CD4-positive, CD25-positive, alpha-beta regulatory T cell (primary cell): ENCODE measurements at regions not wholly inside any gene's neighbourhood (a gene's known extent, or its start where the extent isn't known, plus 50 kb on each side); places are given as distances from the start of the nearest gene placed in this dataset.
"Not testable (repeated sequence)": the region's sequence is repeated elsewhere in the genome, so short reads cannot be mapped to it uniquely, and the experiment has no call there.

Source experiments
- ATAC-seq, 2 donors: fragments of 150-1000 bp; cut with Tn5 transposase; one replicate each; pipeline ENCODE4 v1.10.0; 2021; ENCODE audit warnings: low read depth in 2 of 2, moderate number of reproducible peaks in 2 of 2, moderate library complexity in 1 of 2
- DNase-seq, 3 donors: peaks; one replicate each; pipeline versions ENCODE4 v3.0.0 to v3.0.0-alpha.2; 2012 to 2022; ENCODE audit warnings: mixed read lengths in 1 of 3
- H3K27ac ChIP-seq: one replicate; pipeline ENCODE4 v1.7.0; 2013; ENCODE audit warnings: mild to moderate bottlenecking, low read length; ENCODE audit not compliant: insufficient read depth, poor library complexity, severe bottlenecking
- H3K27me3 ChIP-seq: one replicate; pipeline ENCODE4 v1.7.0; 2013; ENCODE audit warnings: low read length; ENCODE audit not compliant: control insufficient read depth, insufficient read depth
- H3K36me3 ChIP-seq: one replicate; pipeline ENCODE4 v1.7.0; 2013; ENCODE audit warnings: mild to moderate bottlenecking, low read length, moderate library complexity; ENCODE audit not compliant: control insufficient read depth, insufficient read depth
- H3K4me1 ChIP-seq: 2 replicates; pipeline ENCODE4 v1.7.0; 2013; ENCODE audit warnings: mild to moderate bottlenecking, low read length; ENCODE audit not compliant: insufficient read depth, control insufficient read depth, poor library complexity, severe bottlenecking
- H3K4me3 ChIP-seq: one replicate; pipeline ENCODE4 v1.7.0; 2013; ENCODE audit warnings: low read depth, mild to moderate bottlenecking, low read length, moderate library complexity
- H3K9me3 ChIP-seq, 2 experiments: 1 replicate in 1 of 2; 2 replicates in 1 of 2; pipeline ENCODE4 v1.7.0; 2013; ENCODE audit warnings: low read length in 2 of 2, mild to moderate bottlenecking in 1 of 2, moderate library complexity in 1 of 2; ENCODE audit not compliant: control insufficient read depth in 2 of 2
- H3K27ac Mint-ChIP-seq, 3 donors: one replicate each; pipeline ENCODE4 v1.8.0; 2020 to 2022; ENCODE audit warnings: mild to moderate bottlenecking in 3 of 3, mixed read lengths in 3 of 3, moderate library complexity in 2 of 3
- H3K27me3 Mint-ChIP-seq: one replicate; pipeline ENCODE4 v1.8.0; 2022; ENCODE audit warnings: mild to moderate bottlenecking, mixed read lengths
- H3K36me3 Mint-ChIP-seq: one replicate; pipeline ENCODE4 v1.8.0; 2020; ENCODE audit warnings: mixed read lengths
- H3K4me1 Mint-ChIP-seq, 4 donors: one replicate each; pipeline ENCODE4 v1.8.0; 2020 to 2022; ENCODE audit warnings: mixed read lengths in 4 of 4, mild to moderate bottlenecking in 1 of 4
- H3K4me3 Mint-ChIP-seq, 4 donors: one replicate each; pipeline ENCODE4 v1.8.0; 2020 to 2022; ENCODE audit warnings: mild to moderate bottlenecking in 4 of 4, mixed read lengths in 4 of 4, moderate library complexity in 3 of 4
- H3K9me3 Mint-ChIP-seq, 7 donors: one replicate each; pipeline ENCODE4 v1.8.0; 2020 to 2022; ENCODE audit warnings: mixed read lengths in 7 of 7, mild to moderate bottlenecking in 3 of 7, moderate library complexity in 2 of 7

GRCh38 chr3:166713787-166714186, 666.3 kb downstream of the ZBBX start:
- Histone ChIP-seq H3K4me1 (no peaks in the 10 kb centered on the region), H3K4me3 (no peak overlapping the region), H3K27me3 (no peaks in the 10 kb centered on the region), H3K27ac (no peak overlapping the region), H3K9me3 (no peaks in the 10 kb centered on the region), H3K36me3 (no peaks in the 10 kb centered on the region)
- no peak overlapping the region for H3K27ac Mint-ChIP-seq
- no peaks in the 10 kb centered on the region for H3K36me3 Mint-ChIP-seq
- no peaks in the 10 kb centered on the region for H3K27me3 Mint-ChIP-seq
- DNase-seq (no peak), ATAC-seq (no peak)
- H3K4me3 Mint-ChIP-seq: no peak overlapping the region
- H3K9me3 Mint-ChIP-seq: peaks cover 1 to 20% (median 9%) of the 10 kb centered on the region in 7 donors
- H3K4me1 Mint-ChIP-seq: no peaks in the 10 kb centered on the region

- H3K27ac ChIP-seq: no peak overlapping the region
- H3K36me3 Mint-ChIP-seq: no peaks in the 10 kb centered on the region
- H3K36me3 ChIP-seq: no peaks in the 10 kb centered on the region
- no peaks in the 10 kb centered on the region for H3K4me1 Mint-ChIP-seq
- H3K27me3 Mint-ChIP-seq: no peaks in the 10 kb centered on the region
- H3K4me3 ChIP-seq: no peak overlapping the region
- DNase-seq: no peak
- no peaks in the 10 kb centered on the region for H3K9me3 ChIP-seq
- no peak overlapping the region for H3K27ac Mint-ChIP-seq
- no peaks in the 10 kb centered on the region for H3K27me3 ChIP-seq
- H3K4me3 Mint-ChIP-seq: no peak overlapping the region
- no peak for ATAC-seq
- peaks cover 0 to 6% (median 4%) of the 10 kb centered on the region in 7 donors for H3K9me3 Mint-ChIP-seq
- H3K4me1 ChIP-seq: no peaks in the 10 kb centered on the region
These were observed 674.0 kb downstream of the ZBBX start for GRCh38 chr3:166706094-166706493.

GRCh38 chr3:166697495-166697894, 682.6 kb downstream of the ZBBX start:
- Mint-ChIP-seq H3K27me3 (no peaks in the 10 kb centered on the region), H3K36me3 (no peaks in the 10 kb centered on the region), H3K27ac (no peak overlapping the region), H3K4me1 (no peaks in the 10 kb centered on the region), H3K9me3 (peaks cover 0 to 12% (median 6%) of the 10 kb centered on the region in 7 donors), H3K4me3 (no peak overlapping the region)
- ATAC-seq (no peak), DNase-seq (no peak)
- H3K36me3 ChIP-seq: no peaks in the 10 kb centered on the region
- H3K27me3 ChIP-seq: no peaks in the 10 kb centered on the region
- no peak overlapping the region for H3K4me3 ChIP-seq
- H3K27ac ChIP-seq: no peak overlapping the region
- no peaks in the 10 kb centered on the region for H3K4me1 ChIP-seq
- no peaks in the 10 kb centered on the region for H3K9me3 ChIP-seq

- H3K4me3 ChIP-seq: no peak overlapping the region
- no peak overlapping the region for H3K27ac ChIP-seq
- Mint-ChIP-seq H3K4me3 (no peak overlapping the region), H3K27me3 (no peaks in the 10 kb centered on the region), H3K9me3 (peaks cover 0 to 12% (median 6%) of the 10 kb centered on the region in 7 donors), H3K27ac (no peak overlapping the region), H3K36me3 (no peaks in the 10 kb centered on the region), H3K4me1 (no peaks in the 10 kb centered on the region)
- no peaks in the 10 kb centered on the region for H3K4me1 ChIP-seq
- no peaks in the 10 kb centered on the region for H3K36me3 ChIP-seq
- H3K27me3 ChIP-seq: no peaks in the 10 kb centered on the region
- DNase-seq (no peak), ATAC-seq (no peak)
- H3K9me3 ChIP-seq: no peaks in the 10 kb centered on the region
These were observed 684.0 kb downstream of the ZBBX start for GRCh38 chr3:166696103-166696502.

DNA sequence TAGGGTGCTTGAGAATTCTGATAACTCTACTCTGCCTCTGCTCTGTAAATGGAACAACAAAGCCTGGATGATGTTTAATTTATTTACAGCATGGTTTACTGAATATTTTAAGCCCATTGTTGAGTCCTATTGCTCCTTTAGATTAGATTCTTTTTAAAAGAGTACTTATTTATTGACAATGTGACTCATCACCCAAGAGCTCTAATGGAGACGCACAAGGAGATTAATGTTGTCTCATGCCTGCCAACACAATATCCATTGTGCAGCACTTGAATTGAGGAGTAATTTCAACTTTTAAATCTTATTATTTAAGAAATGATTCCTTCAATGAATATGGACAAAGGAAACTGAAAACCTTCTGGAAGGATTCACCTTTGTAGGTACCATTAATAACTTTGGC, 691.4 kb downstream of the ZBBX start:
- DNase-seq (no peak), ATAC-seq (no peak)
- Mint-ChIP-seq H3K36me3 (no peaks in the 10 kb centered on the region), H3K27ac (no peak overlapping the region), H3K4me3 (no peak overlapping the region), H3K4me1 (no peaks in the 10 kb centered on the region), H3K27me3 (no peaks in the 10 kb centered on the region), H3K9me3 (peaks cover 0 to 14% (median 5%) of the 10 kb centered on the region in 7 donors)
- Histone ChIP-seq H3K4me1 (no peaks in the 10 kb centered on the region), H3K4me3 (no peak overlapping the region), H3K9me3 (peaks cover 0 to 12% of the 10 kb centered on the region in 2 experiments), H3K36me3 (no peaks in the 10 kb centered on the region), H3K27ac (no peak overlapping the region), H3K27me3 (no peaks in the 10 kb centered on the region)

DNA sequence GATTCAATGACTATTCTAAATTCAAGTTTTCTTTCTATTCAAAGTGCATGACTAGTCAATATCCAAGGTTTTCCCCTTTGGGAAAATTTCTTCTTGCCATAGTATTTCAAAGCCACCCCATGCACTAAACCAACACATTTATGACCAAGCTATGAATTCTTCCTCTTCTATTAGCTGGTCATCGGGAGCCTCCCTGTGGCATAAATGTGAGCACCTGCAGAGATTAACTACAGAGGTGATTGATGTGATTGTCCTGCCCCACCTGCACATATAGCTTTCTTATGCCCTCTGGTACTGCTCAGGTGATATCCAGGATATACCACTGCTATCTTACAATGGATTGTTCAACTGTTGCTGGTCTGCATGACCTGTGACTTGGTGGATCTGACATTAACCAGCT, 694.9 kb downstream of the ZBBX start:
- H3K36me3 Mint-ChIP-seq: no peaks in the 10 kb centered on the region
- no peaks in the 10 kb centered on the region for H3K4me1 Mint-ChIP-seq
- no peaks in the 10 kb centered on the region for H3K27me3 ChIP-seq
- no peak for DNase-seq
- no peak overlapping the region for H3K4me3 Mint-ChIP-seq
- H3K36me3 ChIP-seq: no peaks in the 10 kb centered on the region
- H3K9me3 Mint-ChIP-seq: peaks cover 0 to 23% (median 2%) of the 10 kb centered on the region in 7 donors
- peaks cover 0 to 12% of the 10 kb centered on the region in 2 experiments for H3K9me3 ChIP-seq
- ATAC-seq: no peak
- H3K4me1 ChIP-seq: no peaks in the 10 kb centered on the region
- no peak overlapping the region for H3K27ac ChIP-seq
- H3K27me3 Mint-ChIP-seq: no peaks in the 10 kb centered on the region
- no peak overlapping the region for H3K4me3 ChIP-seq
- H3K27ac Mint-ChIP-seq: no peak overlapping the region

DNA sequence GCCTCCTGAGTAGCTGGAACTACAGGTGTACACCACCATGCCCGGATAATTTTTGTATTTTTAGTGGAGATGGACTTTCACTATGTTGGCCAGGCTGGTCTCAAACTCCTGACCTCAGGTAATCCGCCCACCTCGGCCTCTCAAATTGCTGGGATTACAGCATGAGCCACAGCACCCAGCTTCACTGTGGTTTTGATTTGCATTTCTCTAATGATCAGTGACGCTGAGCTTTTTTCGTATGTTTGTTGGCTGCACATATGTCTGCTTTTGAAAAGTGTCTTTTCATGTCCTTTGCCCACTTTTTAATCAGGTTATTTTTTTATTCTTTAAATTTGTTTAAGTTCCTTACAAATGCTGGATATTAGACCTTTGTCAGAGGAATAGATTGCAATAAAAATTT, 696.0 kb downstream of the ZBBX start:
- H3K9me3 ChIP-seq, H3K27me3 Mint-ChIP-seq, H3K27ac Mint-ChIP-seq, H3K36me3 Mint-ChIP-seq, H3K4me3 Mint-ChIP-seq, H3K4me1 Mint-ChIP-seq, H3K36me3 ChIP-seq, H3K27ac ChIP-seq, H3K27me3 ChIP-seq, H3K4me3 ChIP-seq, DNase-seq, H3K4me1 ChIP-seq, ATAC-seq: not testable (repeated sequence)
- peaks cover 0 to 20% (median 3%) of the 10 kb centered on the region in 7 donors for H3K9me3 Mint-ChIP-seq

- no peak overlapping the region for H3K27ac ChIP-seq
- peaks cover 0 to 2% of the 10 kb centered on the region in 2 experiments for H3K9me3 ChIP-seq
- H3K27ac Mint-ChIP-seq: no peak overlapping the region
- H3K4me1 Mint-ChIP-seq: no peaks in the 10 kb centered on the region
- DNase-seq: no peak
- no peaks in the 10 kb centered on the region for H3K27me3 Mint-ChIP-seq
- H3K9me3 Mint-ChIP-seq: peaks cover 0 to 17% (median 3%) of the 10 kb centered on the region in 7 donors
- H3K27me3 ChIP-seq: no peaks in the 10 kb centered on the region
- H3K4me3 Mint-ChIP-seq: no peak overlapping the region
- H3K4me3 ChIP-seq: no peak overlapping the region
- H3K36me3 ChIP-seq: no peaks in the 10 kb centered on the region
- no peaks in the 10 kb centered on the region for H3K36me3 Mint-ChIP-seq
- H3K4me1 ChIP-seq: no peaks in the 10 kb centered on the region
- ATAC-seq: no peak
These were observed 710.3 kb downstream of the ZBBX start for GRCh38 chr3:166669781-166670180.
